Keratinocyte (primary cell): ENCODE measurements at regions not wholly inside any gene's neighbourhood (a gene's known extent, or its start where the extent isn't known, plus 50 kb on each side); places are given as distances from the start of the nearest gene placed in this dataset.

Experiments used
- DNase-seq: peaks from one replicate; pipeline ENCODE4 v3.0.0-alpha.2; 2011; ENCODE audit warnings: low read depth, missing footprints, low spot score
- FAIRE-seq: peaks from 2 replicates; lab custom pipeline; 2011; peaks lifted over from hg19 to GRCh38; lab: Jason Lieb, UNC
- H2AFZ ChIP-seq: 2 replicates; pipeline ENCODE4 v1.6.0; 2012; ENCODE audit warnings: low read length, control low read depth, inconsistent platforms; ENCODE audit not compliant: control insufficient read depth
- H3K27ac ChIP-seq: 2 replicates; pipeline ENCODE4 v1.5.1; 2011; ENCODE audit warnings: low read length; ENCODE audit not compliant: control insufficient read depth, insufficient read depth
- H3K27me3 ChIP-seq: 3 replicates; pipeline ENCODE4 v1.6.0; 2011; ENCODE audit warnings: low read length; ENCODE audit not compliant: control insufficient read depth, insufficient read depth; ENCODE audit errors: extremely low read depth
- H3K36me3 ChIP-seq, 2 experiments: 2 replicates in 1 of 2; 3 replicates in 1 of 2; pipeline ENCODE4 v1.5.1; 2011; ENCODE audit warnings: low read length in 2 of 2, mild to moderate bottlenecking in 1 of 2; ENCODE audit not compliant: control insufficient read depth in 2 of 2, insufficient read depth in 2 of 2; ENCODE audit errors: extremely low read depth in 1 of 2
- H3K4me1 ChIP-seq: 3 replicates; pipeline ENCODE4 v1.5.1; 2011; ENCODE audit warnings: low read length; ENCODE audit not compliant: control insufficient read depth, insufficient read depth; ENCODE audit errors: extremely low read depth
- H3K4me2 ChIP-seq: 3 replicates; pipeline ENCODE4 v1.6.0; 2011; ENCODE audit warnings: low read depth, low read length; ENCODE audit not compliant: control insufficient read depth, insufficient read depth; ENCODE audit errors: extremely low read depth
- H3K4me3 ChIP-seq, 3 experiments: fragments of 200-600 bp in 1 of 3; sonication (generic) in 1 of 3; 2 replicates in 2 of 3; 3 replicates in 1 of 3; pipeline ENCODE4 v1.5.1; 2011 to 2016; ENCODE audit warnings: low read length in 3 of 3, mild to moderate bottlenecking in 3 of 3, control low read depth in 2 of 3, inconsistent platforms in 1 of 3, low read depth in 1 of 3, mixed read lengths in 1 of 3, mixed run types in 1 of 3, moderate library complexity in 1 of 3; ENCODE audit not compliant: control insufficient read depth in 2 of 3, insufficient read depth in 2 of 3; ENCODE audit errors: extremely low read depth in 1 of 3
- H3K79me2 ChIP-seq: 2 replicates; pipeline ENCODE4 v1.6.0; 2012; ENCODE audit warnings: low read length; ENCODE audit not compliant: control insufficient read depth, insufficient read depth
- H3K9ac ChIP-seq: 3 replicates; pipeline ENCODE4 v1.6.0; 2011; ENCODE audit warnings: low read length; ENCODE audit not compliant: control insufficient read depth, insufficient read depth; ENCODE audit errors: extremely low read depth
- H3K9me1 ChIP-seq: 3 replicates; pipeline ENCODE4 v1.6.0; 2011; ENCODE audit warnings: low read length; ENCODE audit not compliant: control insufficient read depth, insufficient read depth; ENCODE audit errors: extremely low read depth
- H3K9me3 ChIP-seq: 2 replicates; pipeline ENCODE4 v1.5.1; 2012; ENCODE audit warnings: low read depth, low read length; ENCODE audit not compliant: control insufficient read depth
- H4K20me1 ChIP-seq: 3 replicates; pipeline ENCODE4 v1.6.0; 2011; ENCODE audit warnings: low read length; ENCODE audit not compliant: control insufficient read depth, insufficient read depth; ENCODE audit errors: extremely low read depth
- CTCF ChIP-seq, 3 experiments: IDR thresholded peaks in 1 of 3; conservative IDR thresholded peaks in 1 of 3; optimal IDR thresholded peaks in 1 of 3; 2 replicates in 2 of 3; 3 replicates in 1 of 3; pipeline versions ENCODE3 to v1.5.1; 2011; ENCODE audit warnings: low read length in 3 of 3, mild to moderate bottlenecking in 3 of 3, moderate library complexity in 2 of 3, control low read depth in 1 of 3, inconsistent platforms in 1 of 3; ENCODE audit not compliant: insufficient read depth in 2 of 3; ENCODE audit errors: extremely low read depth in 1 of 3
- EZH2 ChIP-seq: IDR thresholded peaks from one replicate; pipeline ENCODE4 v1.6.1; 2012; ENCODE audit warnings: inconsistent platforms, mild to moderate bottlenecking, low read length, moderate library complexity
- dilution Hi-C: fragments of 300-500 bp; cut with MboI; formaldehyde crosslinking; loops from one replicate; pipeline ENCODE4 v1.7.0; 2020; ENCODE audit warnings: low sequenced_read_pairs; ENCODE audit not compliant: extremely low pct_ligation_motif_present

GRCh38 chr7:152553671-152554317 is 118.0 kb upstream of the KMT2C start:
- Histone ChIP-seq H3K27ac (no peak overlapping the region), H2AFZ (no peak overlapping the region), H3K79me2 (no peaks in the 10 kb centered on the region), H3K27me3 (no peaks in the 10 kb centered on the region), H3K4me1 (no peaks in the 10 kb centered on the region), H3K9me3 (no peaks in the 10 kb centered on the region), H3K4me2 (no peak overlapping the region), H4K20me1 (no peaks in the 10 kb centered on the region), H3K9ac (no peak overlapping the region), H3K4me3 (no peak overlapping the region), H3K9me1 (no peaks in the 10 kb centered on the region), H3K36me3 (no peaks in the 10 kb centered on the region)
- no peak for FAIRE-seq
- TF ChIP-seq EZH2 (no peak), CTCF (optimal IDR thresholded peaks at IDR 0.05 in 1 of 3, IDR thresholded peaks at IDR 0.05 in 1 of 3, conservative IDR thresholded peaks at IDR 0.05 in 1 of 3; ENCODE audit: extremely low read depth in 1 of 3, insufficient read depth in 2 of 3, low read length in 3 of 3) (no peak)
- no peak for DNase-seq
- dilution Hi-C loops, result no loop called here

GRCh38 chr7:152551304-152552036 is 115.7 kb upstream of the KMT2C start:
- H3K4me1 ChIP-seq, result no peaks in the 10 kb centered on the region
- FAIRE-seq (no peak), DNase-seq (no peak)
- H3K27ac ChIP-seq, result no peak overlapping the region
- no peaks in the 10 kb centered on the region for H4K20me1 ChIP-seq
- H3K9me3 ChIP-seq, result no peaks in the 10 kb centered on the region
- TF ChIP-seq EZH2 (no peak), CTCF (optimal IDR thresholded peaks at IDR 0.05 in 1 of 3, IDR thresholded peaks at IDR 0.05 in 1 of 3, conservative IDR thresholded peaks at IDR 0.05 in 1 of 3; ENCODE audit: extremely low read depth in 1 of 3, insufficient read depth in 2 of 3, low read length in 3 of 3) (no peak)
- no peaks in the 10 kb centered on the region for H3K36me3 ChIP-seq
- H3K4me3 ChIP-seq, result no peak overlapping the region
- H3K9me1 ChIP-seq, result no peaks in the 10 kb centered on the region
- dilution Hi-C loops, result no loop called here
- H3K79me2 ChIP-seq, result no peaks in the 10 kb centered on the region
- no peak overlapping the region for H3K4me2 ChIP-seq
- no peak overlapping the region for H2AFZ ChIP-seq
- H3K9ac ChIP-seq, result no peak overlapping the region
- no peaks in the 10 kb centered on the region for H3K27me3 ChIP-seq
